ENCODE measurements at regions not wholly inside any gene's neighbourhood (a gene's known extent, or its start where the extent isn't known, plus 50 kb on each side); places are given as distances from the start of the nearest gene placed in this dataset.

GRCh38 chr17:71089431-71089830 is 920.1 kb downstream of the KCNJ2 start:
- TF ChIP-seq, protein P1, sequence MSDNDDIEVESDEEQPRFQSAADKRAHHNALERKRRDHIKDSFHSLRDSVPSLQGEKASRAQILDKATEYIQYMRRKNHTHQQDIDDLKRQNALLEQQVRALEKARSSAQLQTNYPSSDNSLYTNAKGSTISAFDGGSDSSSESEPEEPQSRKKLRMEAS (IDR thresholded peaks at IDR 0.05): no peak
- TF ChIP-seq CEBPB (IDR thresholded peaks at IDR 0.05; ENCODE audit: low read depth, low read length): no peak
- no peak for TF ChIP-seq NRF1 (IDR thresholded peaks at IDR 0.05; ENCODE audit: low read depth, low read length)
- no peak for TF ChIP-seq RNF2 (IDR thresholded peaks at IDR 0.05; ENCODE audit: borderline replicate concordance, low read depth, low read length, missing control alignments, poor library complexity, severe bottlenecking)
- TF ChIP-seq CTCF (IDR thresholded peaks at IDR 0.05; ENCODE audit: control extremely low read depth in 1 of 3, insufficient read depth in 1 of 3, low read depth in 1 of 3, low read length in 3 of 3): no peak
- TF ChIP-seq BRCA1 (IDR thresholded peaks at IDR 0.05; ENCODE audit: low read depth, low read length): no peak
